Breast epithelium (tissue), 3 donors: ENCODE measurements at regions not wholly inside any gene's neighbourhood (a gene's known extent, or its start where the extent isn't known, plus 50 kb on each side); places are given as distances from the start of the nearest gene placed in this dataset.

ENCODE experiments used
- POLR2A ChIP-seq: fragments of 450-650 bp; IDR thresholded peaks from one replicate; pipeline ENCODE4 v1.6.1; 2016; ENCODE audit warnings: antibody characterized with exemption, mild to moderate bottlenecking, moderate library complexity
- TF ChIP-seq, protein P1 (sequence below), 3 donors: fragments of 450-650 bp; IDR thresholded peaks; one replicate each; pipeline ENCODE4 v1.5.1; 2016 to 2017; ENCODE audit warnings: antibody characterized with exemption in 3 of 3, mild to moderate bottlenecking in 3 of 3, moderate library complexity in 3 of 3

- no peak for TF ChIP-seq POLR2A
- TF ChIP-seq, protein P1, sequence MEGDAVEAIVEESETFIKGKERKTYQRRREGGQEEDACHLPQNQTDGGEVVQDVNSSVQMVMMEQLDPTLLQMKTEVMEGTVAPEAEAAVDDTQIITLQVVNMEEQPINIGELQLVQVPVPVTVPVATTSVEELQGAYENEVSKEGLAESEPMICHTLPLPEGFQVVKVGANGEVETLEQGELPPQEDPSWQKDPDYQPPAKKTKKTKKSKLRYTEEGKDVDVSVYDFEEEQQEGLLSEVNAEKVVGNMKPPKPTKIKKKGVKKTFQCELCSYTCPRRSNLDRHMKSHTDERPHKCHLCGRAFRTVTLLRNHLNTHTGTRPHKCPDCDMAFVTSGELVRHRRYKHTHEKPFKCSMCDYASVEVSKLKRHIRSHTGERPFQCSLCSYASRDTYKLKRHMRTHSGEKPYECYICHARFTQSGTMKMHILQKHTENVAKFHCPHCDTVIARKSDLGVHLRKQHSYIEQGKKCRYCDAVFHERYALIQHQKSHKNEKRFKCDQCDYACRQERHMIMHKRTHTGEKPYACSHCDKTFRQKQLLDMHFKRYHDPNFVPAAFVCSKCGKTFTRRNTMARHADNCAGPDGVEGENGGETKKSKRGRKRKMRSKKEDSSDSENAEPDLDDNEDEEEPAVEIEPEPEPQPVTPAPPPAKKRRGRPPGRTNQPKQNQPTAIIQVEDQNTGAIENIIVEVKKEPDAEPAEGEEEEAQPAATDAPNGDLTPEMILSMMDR (IDR thresholded peaks at IDR 0.05) = no peak
Measured at GRCh38 chr12:68478516-68479260, 132.0 kb upstream of the RAP1B start.
